ENCODE measurements at regions not wholly inside any gene's neighbourhood (a gene's known extent, or its start where the extent isn't known, plus 50 kb on each side); places are given as distances from the start of the nearest gene placed in this dataset.

DNA sequence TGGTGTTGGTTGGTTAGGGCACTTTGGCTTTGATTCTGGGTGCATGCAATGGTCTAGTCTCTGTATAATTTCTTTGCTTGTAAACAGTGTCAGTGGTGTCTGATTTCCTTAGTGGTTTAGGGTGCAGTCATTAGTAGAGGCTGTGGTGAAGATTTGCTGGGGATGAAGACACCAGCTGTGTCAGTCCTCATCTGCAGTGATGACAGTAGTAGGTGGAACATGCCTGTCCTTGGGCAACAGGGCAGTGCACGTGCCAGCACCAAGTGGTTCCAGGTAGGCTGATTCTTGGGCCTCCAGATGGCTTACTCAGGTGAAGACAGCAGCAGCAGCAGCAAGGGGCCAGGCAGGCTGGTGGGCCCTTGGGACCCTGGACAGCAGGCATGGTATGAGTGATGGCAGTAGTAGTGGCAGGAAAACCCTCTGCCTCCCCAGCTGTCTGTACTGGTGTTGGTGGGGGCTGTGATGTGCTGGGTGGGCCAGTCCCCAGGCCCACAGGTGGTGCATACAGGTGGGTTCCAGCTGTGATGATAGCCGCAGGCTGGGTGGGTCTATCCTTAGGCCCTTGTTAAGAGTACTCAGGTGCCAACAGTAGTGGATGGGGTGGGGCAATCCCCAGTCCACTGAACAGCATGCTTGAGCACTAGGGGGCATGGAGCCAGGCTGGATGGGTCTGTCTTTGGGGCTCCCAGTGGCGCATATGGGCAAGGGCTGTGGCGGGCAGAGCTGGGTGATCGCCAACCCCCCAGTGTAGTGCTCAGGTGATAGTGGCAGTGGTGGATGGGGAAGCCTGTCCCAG is 140.7 kb upstream of the THUMPD2 start:
- TF ChIP-seq, protein P1, sequence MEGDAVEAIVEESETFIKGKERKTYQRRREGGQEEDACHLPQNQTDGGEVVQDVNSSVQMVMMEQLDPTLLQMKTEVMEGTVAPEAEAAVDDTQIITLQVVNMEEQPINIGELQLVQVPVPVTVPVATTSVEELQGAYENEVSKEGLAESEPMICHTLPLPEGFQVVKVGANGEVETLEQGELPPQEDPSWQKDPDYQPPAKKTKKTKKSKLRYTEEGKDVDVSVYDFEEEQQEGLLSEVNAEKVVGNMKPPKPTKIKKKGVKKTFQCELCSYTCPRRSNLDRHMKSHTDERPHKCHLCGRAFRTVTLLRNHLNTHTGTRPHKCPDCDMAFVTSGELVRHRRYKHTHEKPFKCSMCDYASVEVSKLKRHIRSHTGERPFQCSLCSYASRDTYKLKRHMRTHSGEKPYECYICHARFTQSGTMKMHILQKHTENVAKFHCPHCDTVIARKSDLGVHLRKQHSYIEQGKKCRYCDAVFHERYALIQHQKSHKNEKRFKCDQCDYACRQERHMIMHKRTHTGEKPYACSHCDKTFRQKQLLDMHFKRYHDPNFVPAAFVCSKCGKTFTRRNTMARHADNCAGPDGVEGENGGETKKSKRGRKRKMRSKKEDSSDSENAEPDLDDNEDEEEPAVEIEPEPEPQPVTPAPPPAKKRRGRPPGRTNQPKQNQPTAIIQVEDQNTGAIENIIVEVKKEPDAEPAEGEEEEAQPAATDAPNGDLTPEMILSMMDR (IDR thresholded peaks at IDR 0.05; ENCODE audit: low read depth, low read length) = no peak
- no peak for TF ChIP-seq POLR2A (IDR thresholded peaks at IDR 0.05; ENCODE audit: extremely low read depth, insufficient read length)
- TF ChIP-seq MYC (IDR thresholded peaks at IDR 0.05; ENCODE audit: low read depth, low read length) = no peak

Data from NB4 (cell line).